NCI-H2029 treated with DMSO at 0.1 percent for 48 hours (cell line): ENCODE measurements at regions not wholly inside any gene's neighbourhood (a gene's known extent, or its start where the extent isn't known, plus 50 kb on each side); places are given as distances from the start of the nearest gene placed in this dataset.
A peak's percentile ranks its signal among the peaks of the same experiment; 100 is the strongest.

Experiments used
- DNase-seq: peaks from one replicate; lab custom pipeline; 2025; lab: John Stamatoyannopoulos, UW

- no peak for DNase-seq
Measured at GRCh38 chr2:239619369-239619768, 218.5 kb upstream of the HDAC4 start.

GRCh38 chr2:239616729-239617128 is 215.9 kb upstream of the HDAC4 start:
- DNase-seq: no peak

DNA sequence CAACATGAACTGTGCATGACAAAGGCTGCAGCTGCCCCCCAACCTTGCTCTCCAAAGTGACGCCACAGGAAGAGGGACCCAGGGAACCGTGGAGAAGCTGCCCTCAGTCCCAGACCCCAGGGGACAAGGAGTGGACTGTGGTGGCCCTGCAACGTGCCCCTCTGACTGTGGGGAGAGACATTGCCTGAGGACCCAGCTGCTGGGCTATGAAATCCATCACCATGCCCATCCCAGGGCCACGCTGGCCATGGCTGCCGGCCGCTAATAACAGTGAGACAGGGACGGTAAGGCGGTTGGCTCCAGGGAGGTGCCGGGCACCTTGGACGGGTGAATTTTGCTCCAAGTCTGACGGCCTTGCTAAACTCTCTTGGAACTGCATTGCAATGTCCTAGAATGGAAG is 211.3 kb upstream of the HDAC4 start:
- DNase-seq: no peak

DNA sequence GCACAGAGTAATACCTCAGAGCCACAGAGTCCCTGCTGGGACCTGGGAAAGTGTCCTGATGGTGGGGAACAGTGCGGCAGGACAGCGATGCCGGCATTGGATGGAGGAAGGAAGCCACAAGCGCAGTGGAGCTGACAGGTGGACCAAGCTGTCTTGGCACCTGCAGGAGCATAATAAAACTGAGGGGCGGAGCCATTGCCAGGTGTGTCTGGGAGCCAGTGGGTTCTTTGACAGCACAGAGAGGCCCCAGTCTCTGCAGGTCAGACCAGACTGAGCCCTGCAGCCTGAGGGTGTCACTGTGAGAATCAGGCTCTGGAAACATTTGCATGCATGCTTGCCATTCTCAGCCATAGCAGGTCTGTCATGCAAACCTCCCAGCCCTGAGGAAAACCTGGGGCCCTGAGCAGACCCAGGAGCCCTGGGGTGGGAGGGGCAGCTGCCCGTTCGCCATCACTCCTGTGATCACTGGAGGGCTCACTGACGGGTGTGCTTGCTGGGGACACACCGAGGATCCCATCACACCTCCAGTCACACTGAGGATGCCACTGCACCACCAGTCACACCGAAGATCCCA is 210.5 kb upstream of the HDAC4 start:
- peak; percentile 1 for DNase-seq

- DNase-seq: no peak
Measured at GRCh38 chr2:239610457-239611221, 209.8 kb upstream of the HDAC4 start.

GRCh38 chr2:239609607-239610310 is 208.9 kb upstream of the HDAC4 start:
- no peak for DNase-seq

DNA sequence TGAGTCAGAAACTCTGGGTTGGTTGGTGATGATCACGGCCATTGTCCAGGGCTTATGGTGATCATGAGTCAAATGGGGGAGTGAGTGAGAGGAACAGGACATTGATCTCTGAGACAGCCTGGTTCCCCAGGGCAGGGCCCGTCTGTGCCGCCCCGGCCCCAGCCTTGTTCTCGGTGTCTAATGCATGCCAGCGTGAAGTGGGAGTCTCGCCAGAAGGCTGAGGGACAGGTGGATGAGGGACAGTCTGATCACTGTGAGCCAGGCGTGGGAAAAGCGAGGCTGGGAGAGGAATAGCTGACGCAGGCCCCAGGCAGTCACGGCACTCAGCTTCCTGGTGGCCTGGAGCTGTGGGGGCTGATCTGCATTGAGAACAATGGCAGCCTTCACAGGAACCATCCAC is 208.3 kb upstream of the HDAC4 start:
- no peak for DNase-seq

DNA sequence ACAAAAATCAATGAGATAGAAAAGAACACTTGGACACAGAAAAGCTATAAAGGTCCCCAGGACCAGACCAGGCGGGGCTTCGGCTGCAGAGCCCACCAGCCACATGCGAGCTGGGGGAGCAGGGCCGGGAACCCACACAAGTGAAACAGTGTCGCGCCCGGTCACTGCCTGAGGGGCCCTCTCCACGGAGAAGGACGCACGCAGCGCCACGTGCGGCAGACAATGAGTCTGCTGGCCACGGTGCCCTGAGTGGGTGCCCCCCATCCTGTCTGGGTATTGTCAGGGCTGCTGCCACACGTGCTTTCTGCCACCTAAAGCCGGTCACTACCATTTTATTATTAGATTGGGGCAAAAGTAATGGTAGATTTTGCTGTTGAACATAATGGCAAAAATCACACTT is 207.9 kb upstream of the HDAC4 start:
- no peak for DNase-seq

DNA sequence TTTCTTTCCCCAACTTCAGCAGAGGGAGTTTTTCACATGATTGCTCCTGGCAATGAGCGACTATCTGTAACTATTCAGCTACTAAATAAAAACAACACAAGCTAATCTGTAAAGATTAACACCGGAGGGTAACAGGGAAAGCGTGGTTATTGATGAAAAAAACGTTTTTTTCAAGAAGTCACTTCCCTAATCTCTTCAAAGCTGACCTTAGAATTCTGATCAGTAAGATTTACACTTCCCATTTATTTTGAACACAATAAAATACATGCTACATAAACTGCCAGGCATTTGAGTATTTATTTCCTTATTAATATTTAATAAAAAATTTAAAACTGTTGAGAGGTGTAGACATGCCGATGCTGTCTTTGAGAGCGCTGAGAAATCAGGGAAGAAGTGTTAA is 207.4 kb upstream of the HDAC4 start:
- no peak for DNase-seq

GRCh38 chr2:239607517-239608191 is 206.8 kb upstream of the HDAC4 start:
- DNase-seq: no peak

GRCh38 chr2:239606741-239607516 is 206.1 kb upstream of the HDAC4 start:
- DNase-seq: no peak

DNA sequence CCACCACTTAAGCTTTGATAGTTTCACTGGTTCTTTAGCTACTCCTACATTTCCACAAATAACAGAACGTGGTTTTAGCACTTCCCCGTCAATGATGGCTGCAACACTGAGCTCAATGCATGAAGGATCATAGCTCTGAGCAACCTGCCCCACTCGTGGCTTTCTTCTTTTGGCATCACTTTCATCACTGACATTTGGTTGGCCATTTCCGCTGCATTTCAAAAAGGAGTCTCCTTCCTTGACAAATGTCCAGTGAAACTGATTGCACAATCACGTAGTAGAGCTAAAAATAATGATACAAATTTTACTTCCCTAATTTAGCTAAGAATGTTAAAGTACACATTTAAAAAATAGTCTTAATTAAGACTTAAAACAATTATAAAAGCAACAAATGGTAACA is 205.2 kb upstream of the HDAC4 start:
- DNase-seq: no peak

- DNase-seq: no peak
Measured at GRCh38 chr2:239605409-239605808, 204.6 kb upstream of the HDAC4 start.

- no peak for DNase-seq
Measured at GRCh38 chr2:239604861-239605260, 204.0 kb upstream of the HDAC4 start.

- no peak for DNase-seq
Measured at GRCh38 chr2:239603411-239604356, 202.9 kb upstream of the HDAC4 start.

DNA sequence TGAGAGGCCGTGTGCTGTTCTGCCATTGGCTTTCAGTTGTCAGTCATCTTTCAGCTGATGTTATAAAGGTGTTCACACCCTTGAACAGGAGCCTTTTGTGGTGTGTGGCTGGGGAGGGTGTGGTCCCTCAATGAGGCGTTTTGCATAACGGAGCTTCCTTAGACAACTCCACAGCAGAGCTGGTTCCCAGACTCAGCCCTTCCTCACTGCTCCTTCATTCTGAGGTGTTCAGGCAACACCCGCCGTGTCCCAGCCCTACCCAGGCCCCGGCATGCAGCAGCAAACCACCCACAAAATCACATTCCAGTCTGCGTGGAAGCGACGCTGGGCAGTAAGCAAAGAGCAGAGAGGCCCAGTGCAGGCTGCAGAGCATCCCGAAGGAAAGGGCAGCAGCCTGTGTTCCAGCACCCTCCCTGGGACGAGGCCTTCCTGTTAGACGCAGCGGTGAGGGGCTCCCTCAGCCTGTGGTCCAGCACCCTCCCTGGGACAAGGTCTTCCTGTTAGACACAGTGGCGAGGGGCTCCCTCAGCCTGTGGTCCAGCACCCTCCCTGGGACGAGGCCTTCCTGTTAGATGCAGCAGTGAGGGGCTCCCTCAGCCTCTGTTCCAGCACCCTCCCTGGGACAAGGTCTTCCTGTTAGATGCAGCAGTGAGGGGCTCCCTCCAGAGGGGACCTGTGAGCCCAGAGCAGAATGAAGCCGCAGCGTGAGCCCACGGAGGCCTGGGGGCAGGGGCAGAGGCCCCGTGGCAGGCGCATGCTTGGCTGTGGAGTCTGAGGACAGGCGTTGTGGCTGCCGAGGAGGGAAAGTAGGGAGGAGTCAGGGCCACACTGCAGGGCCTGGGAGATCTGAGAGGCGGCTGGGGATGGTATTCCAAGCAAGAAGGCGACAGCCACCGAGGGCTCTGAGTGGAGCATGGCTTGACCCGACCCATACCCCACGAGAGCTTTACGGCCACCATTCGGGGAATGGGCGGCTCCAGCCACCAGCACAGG is 201.8 kb upstream of the HDAC4 start:
- DNase-seq: no peak

- no peak for DNase-seq
Measured at GRCh38 chr2:239601880-239602279, 201.1 kb upstream of the HDAC4 start.

- no peak for DNase-seq
Measured at GRCh38 chr2:239601201-239601851, 200.5 kb upstream of the HDAC4 start.

DNA sequence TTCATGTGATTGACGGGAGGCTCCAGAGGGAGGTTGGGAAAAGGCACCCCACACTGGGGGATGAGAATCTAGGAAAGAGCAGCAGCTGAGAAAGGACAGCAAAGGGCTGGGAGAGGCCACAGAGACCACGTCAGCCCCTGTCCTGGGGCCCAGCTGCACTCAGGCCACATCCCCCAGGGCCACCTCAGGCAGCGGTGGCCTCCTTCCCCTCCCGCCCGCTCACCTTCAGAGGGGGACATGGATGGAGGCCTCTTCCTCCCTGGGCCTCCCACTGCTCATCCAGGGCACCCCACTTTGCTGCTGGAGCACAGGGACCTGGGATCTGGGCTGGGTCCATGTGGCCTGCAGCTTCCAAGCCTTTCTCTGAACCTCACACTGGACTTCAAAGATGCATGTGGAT is 199.8 kb upstream of the HDAC4 start:
- no peak for DNase-seq
